Mammary epithelial cell (primary cell): ENCODE measurements at regions not wholly inside any gene's neighbourhood (a gene's known extent, or its start where the extent isn't known, plus 50 kb on each side); places are given as distances from the start of the nearest gene placed in this dataset.

Source experiments
- CTCF ChIP-seq, 2 donors: IDR thresholded peaks in 1 of 2; conservative IDR thresholded peaks in 1 of 2; 2 replicates each; pipeline ENCODE4 v1.5.1; 2011 to 2012; ENCODE audit warnings: inconsistent platforms in 2 of 2, low read length in 2 of 2, mild to moderate bottlenecking in 2 of 2, control low read depth in 1 of 2, low read depth in 1 of 2; ENCODE audit not compliant: insufficient read depth in 1 of 2; ENCODE audit errors: extremely low read depth in 1 of 2
- EZH2 ChIP-seq: IDR thresholded peaks from 2 replicates; pipeline ENCODE4 v1.6.1; 2012; ENCODE audit warnings: low read length, inconsistent platforms, borderline replicate concordance

DNA sequence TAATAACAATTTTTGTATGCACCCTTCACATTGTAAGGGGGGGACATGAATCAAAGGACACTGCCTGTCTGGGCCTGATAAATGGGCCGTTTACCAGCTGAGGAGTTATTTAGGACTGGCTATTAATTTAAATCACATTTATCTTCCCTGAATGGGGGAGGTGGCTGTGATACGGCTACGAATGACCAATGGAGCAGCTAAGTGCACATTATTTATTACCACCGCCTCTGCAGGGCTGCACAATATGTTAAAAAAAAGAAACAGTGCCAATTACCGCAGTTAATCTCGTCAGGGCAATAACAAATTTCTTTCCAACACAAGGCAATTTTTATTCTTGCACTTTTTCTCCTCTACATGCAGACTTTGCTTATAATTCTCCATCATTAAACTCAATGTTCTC, 318.4 kb downstream of the IRX2 start:
- TF ChIP-seq CTCF (conservative IDR thresholded peaks at IDR 0.05 in 1 of 2, IDR thresholded peaks at IDR 0.05 in 1 of 2; ENCODE audit: extremely low read depth in 1 of 2, insufficient read depth in 1 of 2, low read depth in 1 of 2, low read length in 2 of 2) (no peak), EZH2 (no peak)
